ENCODE measurements at regions not wholly inside any gene's neighbourhood (a gene's known extent, or its start where the extent isn't known, plus 50 kb on each side); places are given as distances from the start of the nearest gene placed in this dataset.
"Not testable (repeated sequence)": the region's sequence is repeated elsewhere in the genome, so short reads cannot be mapped to it uniquely, and the experiment has no call there.

GRCh38 chr6:121944354-121944753, 455.1 kb upstream of the HSF2 start:
- no peak for DNase-seq

- DNase-seq = no peak
Measured at GRCh38 chr6:121951123-121951522, 448.3 kb upstream of the HSF2 start.

- DNase-seq = no peak
Measured at GRCh38 chr6:121951918-121952379, 447.5 kb upstream of the HSF2 start.

GRCh38 chr6:121955401-121955800, 444.1 kb upstream of the HSF2 start:
- DNase-seq = not testable (repeated sequence)

- no peak for DNase-seq
Measured at GRCh38 chr6:121956782-121957181, 442.7 kb upstream of the HSF2 start.

GRCh38 chr6:121959501-121959900, 440.0 kb upstream of the HSF2 start:
- no peak for DNase-seq

- DNase-seq = no peak
Measured at GRCh38 chr6:121961619-121962125, 437.8 kb upstream of the HSF2 start.

- DNase-seq = no peak
Measured at GRCh38 chr6:121963826-121964225, 435.6 kb upstream of the HSF2 start.

- DNase-seq = no peak
Measured at GRCh38 chr6:121965739-121966138, 433.7 kb upstream of the HSF2 start.

GRCh38 chr6:121967631-121968030, 431.8 kb upstream of the HSF2 start:
- DNase-seq = no peak

GRCh38 chr6:121971931-121972335, 427.5 kb upstream of the HSF2 start:
- DNase-seq = no peak

GRCh38 chr6:121984956-121985355, 414.5 kb upstream of the HSF2 start:
- no peak for DNase-seq

- DNase-seq = no peak
Measured at GRCh38 chr6:121993362-121993761, 406.1 kb upstream of the HSF2 start.

GRCh38 chr6:121994919-121995318, 404.5 kb upstream of the HSF2 start:
- DNase-seq = no peak

- no peak for DNase-seq
Measured at GRCh38 chr6:121998631-121999030, 400.8 kb upstream of the HSF2 start.

GRCh38 chr6:121999456-122000065, 399.9 kb upstream of the HSF2 start:
- no peak for DNase-seq

GRCh38 chr6:122005661-122006060, 393.8 kb upstream of the HSF2 start:
- no peak for DNase-seq

GRCh38 chr6:122007339-122007738, 392.1 kb upstream of the HSF2 start:
- DNase-seq = no peak

GRCh38 chr6:122008101-122008999, 391.1 kb upstream of the HSF2 start:
- no peak for DNase-seq

- no peak for DNase-seq
Measured at GRCh38 chr6:122009000-122009350, 390.5 kb upstream of the HSF2 start.

- DNase-seq = no peak
Measured at GRCh38 chr6:122012578-122012977, 386.9 kb upstream of the HSF2 start.

- no peak for DNase-seq
Measured at GRCh38 chr6:122014961-122015360, 384.5 kb upstream of the HSF2 start.

GRCh38 chr6:122020588-122021264, 378.7 kb upstream of the HSF2 start:
- no peak for DNase-seq

- no peak for DNase-seq
Measured at GRCh38 chr6:122025104-122025503, 374.3 kb upstream of the HSF2 start.

All from midbrain (tissue), 1 donor.